Karpas-422 (cell line): ENCODE measurements at regions not wholly inside any gene's neighbourhood (a gene's known extent, or its start where the extent isn't known, plus 50 kb on each side); places are given as distances from the start of the nearest gene placed in this dataset.

Source experiments
- DNase-seq: peaks from one replicate; pipeline ENCODE4 v3.0.0-alpha.2; 2015
- H2AFZ ChIP-seq: fragments of 200-600 bp; sonication (generic); 2 replicates; pipeline ENCODE4 v1.6.1; 2014; ENCODE audit warnings: antibody characterized with exemption, low read length, mixed read lengths
- H3K27ac ChIP-seq: fragments of 200-600 bp; sonication (generic); 2 replicates; pipeline ENCODE4 v1.5.1; 2014; ENCODE audit warnings: mild to moderate bottlenecking, low read length, moderate library complexity
- H3K27me3 ChIP-seq: fragments of 200-600 bp; sonication (generic); 2 replicates; pipeline ENCODE4 v1.6.1; 2014; ENCODE audit warnings: low read length, mixed read lengths
- H3K36me3 ChIP-seq: fragments of 200-600 bp; sonication (generic); 2 replicates; pipeline ENCODE4 v1.6.1; 2014; ENCODE audit warnings: low read length, mixed read lengths; ENCODE audit not compliant: insufficient read depth
- H3K4me1 ChIP-seq: fragments of 200-600 bp; sonication (generic); 2 replicates; pipeline ENCODE4 v1.6.1; 2014; ENCODE audit warnings: mild to moderate bottlenecking, low read length, mixed read lengths
- H3K4me2 ChIP-seq: fragments of 200-600 bp; sonication (generic); 2 replicates; pipeline ENCODE4 v1.6.1; 2014; ENCODE audit warnings: low read length, low read depth, mild to moderate bottlenecking; ENCODE audit not compliant: poor library complexity, severe bottlenecking
- H3K4me3 ChIP-seq: fragments of 200-600 bp; sonication (generic); 2 replicates; pipeline ENCODE4 v1.5.1; 2014; ENCODE audit warnings: mild to moderate bottlenecking, antibody characterized with exemption, low read length, mixed read lengths
- H3K79me2 ChIP-seq: fragments of 200-600 bp; sonication (generic); 2 replicates; pipeline ENCODE4 v1.6.1; 2014; ENCODE audit warnings: mild to moderate bottlenecking, low read length, mixed read lengths
- H3K9ac ChIP-seq: fragments of 200-600 bp; sonication (generic); 2 replicates; pipeline ENCODE4 v1.6.0; 2014; ENCODE audit warnings: low read length
- H3K9me2 ChIP-seq: fragments of 200-600 bp; sonication (generic), shearing (Covaris generic); replicated peaks from 2 replicates; pipeline ENCODE4 v1.6.0; 2014; ENCODE audit warnings: mild to moderate bottlenecking, low read length, moderate library complexity; ENCODE audit not compliant: insufficient read depth
- H3K9me3 ChIP-seq: fragments of 300-700, 200-600 bp; sonication (generic); 2 replicates; pipeline ENCODE4 v1.6.1; 2014; ENCODE audit warnings: low read length, mixed read lengths
- H4K20me1 ChIP-seq: fragments of 200-600 bp; sonication (generic); 2 replicates; pipeline ENCODE4 v1.6.1; 2014; ENCODE audit warnings: mild to moderate bottlenecking, antibody characterized with exemption, low read length, low read depth; ENCODE audit not compliant: insufficient read depth

DNA sequence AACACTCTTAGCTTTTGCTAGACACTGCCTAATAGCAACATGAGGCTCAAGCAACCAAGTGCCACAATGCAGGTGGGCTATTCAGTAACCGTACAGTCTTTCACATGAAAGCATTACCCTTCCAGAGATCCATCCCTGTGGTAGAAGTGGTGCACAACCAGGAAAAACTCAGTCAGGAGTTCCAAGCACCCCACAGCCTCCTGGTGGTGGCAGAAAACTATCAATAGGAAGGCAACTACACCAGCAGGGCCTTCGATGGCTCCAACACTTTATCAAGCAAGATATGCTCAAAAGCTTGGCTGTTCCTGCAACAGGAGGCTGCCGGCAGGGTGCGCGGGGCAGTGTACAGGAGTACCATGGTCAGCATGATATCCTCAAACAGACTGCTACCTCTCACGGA is 176.1 kb upstream of the DLGAP1 start:
- Histone ChIP-seq H3K79me2 (no peaks in the 10 kb centered on the region), H2AFZ (no peak overlapping the region), H3K4me1 (peaks cover 10% of the 10 kb centered on the region), H3K4me2 (no peak overlapping the region), H3K9me2 (no peaks in the 10 kb centered on the region), H3K9me3 (no peaks in the 10 kb centered on the region), H3K9ac (no peak overlapping the region), H3K27ac (no peak overlapping the region), H3K4me3 (no peak overlapping the region), H3K27me3 (no peaks in the 10 kb centered on the region), H3K36me3 (no peaks in the 10 kb centered on the region), H4K20me1 (no peaks in the 10 kb centered on the region)
- no peak for DNase-seq

GRCh38 chr18:4605212-4605611 is 150.1 kb upstream of the DLGAP1 start:
- Histone ChIP-seq H3K4me1 (peaks cover 22% of the 10 kb centered on the region), H3K36me3 (no peaks in the 10 kb centered on the region), H3K9me2 (no peaks in the 10 kb centered on the region), H3K4me3 (no peak overlapping the region), H3K27me3 (no peaks in the 10 kb centered on the region), H3K27ac (no peak overlapping the region), H3K9me3 (no peaks in the 10 kb centered on the region), H3K9ac (no peak overlapping the region), H3K79me2 (no peaks in the 10 kb centered on the region), H2AFZ (no peak overlapping the region), H3K4me2 (peak overlapping the region; percentile 21), H4K20me1 (no peaks in the 10 kb centered on the region)
- peak; percentile 64 for DNase-seq

DNA sequence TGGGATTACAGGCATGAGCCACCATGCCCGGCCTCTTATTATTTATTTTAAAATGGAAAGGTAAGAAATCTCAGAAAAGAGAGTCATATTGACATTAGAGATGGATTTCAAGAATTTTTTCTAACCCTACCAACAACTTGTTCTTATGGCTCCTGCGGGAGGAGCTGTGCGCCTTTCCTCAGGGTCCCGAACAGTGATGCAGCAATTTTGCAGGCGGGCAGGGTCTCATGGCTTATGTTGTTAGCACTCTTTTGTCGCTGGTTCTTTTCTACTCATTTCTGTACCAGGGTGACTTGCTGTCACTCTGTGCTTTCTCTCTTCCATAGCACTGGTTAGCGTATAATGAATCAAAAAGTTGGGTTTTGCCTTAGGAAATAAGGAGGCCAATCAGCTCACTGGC is 148.8 kb upstream of the DLGAP1 start:
- H3K9me3 ChIP-seq, result no peaks in the 10 kb centered on the region
- H3K4me3 ChIP-seq, result no peak overlapping the region
- peak overlapping the region; percentile 18; the same call in 1 of the 2 replicates for H2AFZ ChIP-seq
- DNase-seq, result no peak
- H3K27me3 ChIP-seq, result no peaks in the 10 kb centered on the region
- H3K27ac ChIP-seq, result no peak overlapping the region
- H3K9ac ChIP-seq, result no peak overlapping the region
- H4K20me1 ChIP-seq, result no peaks in the 10 kb centered on the region
- no peak overlapping the region for H3K4me2 ChIP-seq
- H3K9me2 ChIP-seq, result no peaks in the 10 kb centered on the region
- H3K36me3 ChIP-seq, result no peaks in the 10 kb centered on the region
- H3K79me2 ChIP-seq, result no peaks in the 10 kb centered on the region
- peaks cover 30% of the 10 kb centered on the region for H3K4me1 ChIP-seq

GRCh38 chr18:4599312-4599711 is 144.2 kb upstream of the DLGAP1 start:
- Histone ChIP-seq H3K9me2 (no peaks in the 10 kb centered on the region), H3K36me3 (no peaks in the 10 kb centered on the region), H3K4me1 (peaks cover 11% of the 10 kb centered on the region), H3K9ac (no peak overlapping the region), H3K79me2 (no peaks in the 10 kb centered on the region), H4K20me1 (no peaks in the 10 kb centered on the region), H2AFZ (no peak overlapping the region), H3K27me3 (peaks cover 3% of the 10 kb centered on the region; the same call in 1 of the 2 replicates), H3K9me3 (no peaks in the 10 kb centered on the region), H3K27ac (no peak overlapping the region), H3K4me2 (peak overlapping the region; percentile 8), H3K4me3 (no peak overlapping the region)
- DNase-seq, result no peak

- Histone ChIP-seq H3K9me3 (no peaks in the 10 kb centered on the region), H3K9ac (no peak overlapping the region), H3K36me3 (no peaks in the 10 kb centered on the region), H3K9me2 (no peaks in the 10 kb centered on the region), H3K4me2 (no peak overlapping the region), H4K20me1 (no peaks in the 10 kb centered on the region), H3K27ac (no peak overlapping the region), H3K27me3 (peaks cover 6% of the 10 kb centered on the region), H2AFZ (no peak overlapping the region), H3K4me1 (peaks cover 11% of the 10 kb centered on the region), H3K4me3 (no peak overlapping the region), H3K79me2 (no peaks in the 10 kb centered on the region)
- DNase-seq, result no peak
Measured at GRCh38 chr18:4597301-4597700, 142.2 kb upstream of the DLGAP1 start.

- no peak overlapping the region for H3K4me3 ChIP-seq
- peaks cover 6% of the 10 kb centered on the region for H3K27me3 ChIP-seq
- H3K4me2 ChIP-seq, result no peak overlapping the region
- no peaks in the 10 kb centered on the region for H4K20me1 ChIP-seq
- H3K9me3 ChIP-seq, result no peaks in the 10 kb centered on the region
- no peaks in the 10 kb centered on the region for H3K9me2 ChIP-seq
- no peak overlapping the region for H3K27ac ChIP-seq
- no peak overlapping the region for H2AFZ ChIP-seq
- H3K36me3 ChIP-seq, result no peaks in the 10 kb centered on the region
- no peak overlapping the region for H3K9ac ChIP-seq
- no peaks in the 10 kb centered on the region for H3K79me2 ChIP-seq
- H3K4me1 ChIP-seq, result peaks cover 3% of the 10 kb centered on the region; the same call in 1 of the 2 replicates
- no peak for DNase-seq
Measured at GRCh38 chr18:4593895-4594294, 138.8 kb upstream of the DLGAP1 start.

DNA sequence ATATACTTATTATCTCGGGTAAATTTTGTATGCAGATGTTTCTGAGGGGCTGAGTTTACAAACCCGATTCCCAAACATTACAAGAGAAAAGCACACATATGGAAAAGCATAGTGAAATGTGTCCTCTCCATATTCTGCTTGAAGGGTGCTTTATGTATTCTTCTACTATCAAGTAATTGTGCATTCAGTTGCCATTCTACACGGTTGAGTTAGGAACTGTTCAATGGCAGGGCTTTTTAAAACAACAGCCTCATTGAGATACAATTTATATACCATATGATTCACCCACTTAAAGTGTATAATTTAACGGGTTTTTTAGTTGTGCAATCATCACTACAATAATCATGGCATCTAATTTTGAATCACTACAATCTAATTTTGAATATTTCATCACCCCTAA is 138.4 kb upstream of the DLGAP1 start:
- H3K36me3 ChIP-seq, result no peaks in the 10 kb centered on the region
- no peaks in the 10 kb centered on the region for H4K20me1 ChIP-seq
- no peak overlapping the region for H3K27ac ChIP-seq
- no peak overlapping the region for H3K9ac ChIP-seq
- no peak overlapping the region for H3K4me2 ChIP-seq
- H3K27me3 ChIP-seq, result peaks cover 6% of the 10 kb centered on the region
- H3K79me2 ChIP-seq, result no peaks in the 10 kb centered on the region
- no peaks in the 10 kb centered on the region for H3K9me3 ChIP-seq
- no peaks in the 10 kb centered on the region for H3K9me2 ChIP-seq
- peaks cover under 1% of the 10 kb centered on the region; the same call in 1 of the 2 replicates for H3K4me1 ChIP-seq
- no peak overlapping the region for H2AFZ ChIP-seq
- no peak overlapping the region for H3K4me3 ChIP-seq
- DNase-seq, result no peak

DNA sequence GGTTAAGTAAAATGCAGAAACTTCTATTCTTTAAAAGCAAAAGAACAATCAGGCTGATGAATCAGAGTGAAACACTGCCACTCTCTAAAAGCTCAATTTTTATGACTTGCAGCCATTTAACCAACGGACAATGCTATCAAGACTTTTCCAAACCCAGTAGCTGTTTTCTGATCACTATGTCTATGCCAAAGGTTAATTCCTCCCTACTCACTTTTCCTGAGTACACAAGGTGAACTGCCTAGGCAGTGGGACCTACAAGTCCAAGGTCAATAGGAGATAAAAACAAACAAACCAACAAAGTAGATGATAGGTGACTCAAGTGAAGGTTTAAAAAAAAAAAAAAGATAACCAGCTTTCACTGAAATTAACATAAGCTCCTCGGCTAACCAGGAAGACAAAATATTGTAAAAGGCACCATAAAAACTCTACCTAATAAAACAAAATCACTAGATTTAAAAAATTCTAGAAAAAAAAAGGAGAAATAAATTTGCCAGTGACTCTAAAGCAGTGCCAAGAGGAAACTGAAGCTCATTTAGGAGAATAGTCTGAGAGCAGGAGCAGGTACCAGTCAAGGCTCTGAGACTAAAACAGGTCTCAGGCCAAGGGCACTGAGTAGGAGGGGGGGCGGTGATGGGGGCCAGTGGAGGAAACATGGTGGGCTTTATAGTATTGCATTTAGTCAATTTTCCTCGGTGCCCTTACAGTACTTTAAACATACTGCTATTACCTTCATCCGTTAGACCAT is 134.1 kb upstream of the DLGAP1 start:
- no peaks in the 10 kb centered on the region for H4K20me1 ChIP-seq
- H3K36me3 ChIP-seq, result no peaks in the 10 kb centered on the region
- H3K79me2 ChIP-seq, result no peaks in the 10 kb centered on the region
- no peak overlapping the region for H2AFZ ChIP-seq
- H3K9ac ChIP-seq, result no peak overlapping the region
- no peak overlapping the region for H3K4me2 ChIP-seq
- H3K9me3 ChIP-seq, result no peaks in the 10 kb centered on the region
- no peak overlapping the region for H3K4me3 ChIP-seq
- peaks cover 4% of the 10 kb centered on the region; the same call in 1 of the 2 replicates for H3K27me3 ChIP-seq
- no peak for DNase-seq
- no peaks in the 10 kb centered on the region for H3K4me1 ChIP-seq
- no peaks in the 10 kb centered on the region for H3K9me2 ChIP-seq
- H3K27ac ChIP-seq, result no peak overlapping the region
